CD4-positive, alpha-beta T cell treated with Interleukin-2 at 100 ng/mL for 4 hours (primary cell): ENCODE measurements at regions not wholly inside any gene's neighbourhood (a gene's known extent, or its start where the extent isn't known, plus 50 kb on each side); places are given as distances from the start of the nearest gene placed in this dataset.

Experiments used
- DNase-seq: peaks from one replicate; pipeline ENCODE4 v3.0.0-alpha.2; 2020; ENCODE audit warnings: low spot score

GRCh38 chr1:78797108-78797781 lies 147.6 kb downstream of the IFI44 start:
- no peak for DNase-seq

- DNase-seq = no peak
These were observed 150.3 kb downstream of the IFI44 start for GRCh38 chr1:78799926-78800325.

- DNase-seq = no peak
These were observed 164.5 kb downstream of the IFI44 start for GRCh38 chr1:78814176-78814575.

GRCh38 chr1:78825561-78825960 lies 175.9 kb downstream of the IFI44 start:
- DNase-seq = no peak

GRCh38 chr1:78829644-78830043 lies 176.9 kb downstream of the ADGRL4 start:
- no peak for DNase-seq

GRCh38 chr1:78830321-78830720 lies 176.2 kb downstream of the ADGRL4 start:
- DNase-seq = no peak

- no peak for DNase-seq
These were observed 174.7 kb downstream of the ADGRL4 start for GRCh38 chr1:78831731-78832360.

GRCh38 chr1:78833491-78833890 lies 173.0 kb downstream of the ADGRL4 start:
- no peak for DNase-seq

- DNase-seq = no peak
These were observed 172.3 kb downstream of the ADGRL4 start for GRCh38 chr1:78834201-78834741.

- no peak for DNase-seq
These were observed 169.8 kb downstream of the ADGRL4 start for GRCh38 chr1:78836726-78837125.

- DNase-seq = peak; percentile 41
These were observed 166.7 kb downstream of the ADGRL4 start for GRCh38 chr1:78839704-78840277.
